ENCODE measurements at regions not wholly inside any gene's neighbourhood (a gene's known extent, or its start where the extent isn't known, plus 50 kb on each side); places are given as distances from the start of the nearest gene placed in this dataset.

GRCh38 chr16:74078511-74079231, 217.9 kb upstream of the PSMD7 start:
- no peak for TF ChIP-seq CTCF (IDR thresholded peaks at IDR 0.05; ENCODE audit: low read depth, low read length)
- DNase-seq: no peak
- H3K36me3 ChIP-seq: no peaks in the 10 kb centered on the region
- peaks cover 7% of the 10 kb centered on the region for H3K9me3 ChIP-seq (ENCODE audit: severe bottlenecking)
- H3K27ac ChIP-seq: no peak overlapping the region
- no peak overlapping the region for H3K4me3 ChIP-seq (ENCODE audit: low read depth, low read length)
- H3K27me3 ChIP-seq (ENCODE audit: insufficient read depth, low read depth, severe bottlenecking): peaks cover 3% of the 10 kb centered on the region

- DNase-seq: no peak
- no peak overlapping the region for H3K4me3 ChIP-seq (ENCODE audit: low read depth, low read length)
- H3K9me3 ChIP-seq (ENCODE audit: severe bottlenecking): peaks cover 7% of the 10 kb centered on the region
- TF ChIP-seq CTCF (IDR thresholded peaks at IDR 0.05; ENCODE audit: low read depth, low read length): no peak
- no peak overlapping the region for H3K27ac ChIP-seq
- H3K27me3 ChIP-seq (ENCODE audit: insufficient read depth, low read depth, severe bottlenecking): peaks cover 3% of the 10 kb centered on the region
- H3K36me3 ChIP-seq: no peaks in the 10 kb centered on the region
Measured at GRCh38 chr16:74076568-74076967, 220.0 kb upstream of the PSMD7 start.

GRCh38 chr16:74075393-74075792, 221.2 kb upstream of the PSMD7 start:
- H3K36me3 ChIP-seq: no peaks in the 10 kb centered on the region
- H3K27me3 ChIP-seq (ENCODE audit: insufficient read depth, low read depth, severe bottlenecking): peaks cover 3% of the 10 kb centered on the region
- H3K27ac ChIP-seq: no peak overlapping the region
- no peak for DNase-seq
- H3K9me3 ChIP-seq (ENCODE audit: severe bottlenecking): peaks cover 7% of the 10 kb centered on the region
- no peak overlapping the region for H3K4me3 ChIP-seq (ENCODE audit: low read depth, low read length)
- no peak for TF ChIP-seq CTCF (IDR thresholded peaks at IDR 0.05; ENCODE audit: low read depth, low read length)

- Histone ChIP-seq H3K36me3 (no peaks in the 10 kb centered on the region), H3K27me3 (ENCODE audit: insufficient read depth, low read depth, severe bottlenecking) (peaks cover 3% of the 10 kb centered on the region)
- no peak for TF ChIP-seq CTCF (IDR thresholded peaks at IDR 0.05; ENCODE audit: low read depth, low read length)
Measured at GRCh38 chr16:74073456-74073855, 223.2 kb upstream of the PSMD7 start.

GRCh38 chr16:74071996-74072535, 224.5 kb upstream of the PSMD7 start:
- Histone ChIP-seq H3K27me3 (ENCODE audit: insufficient read depth, low read depth, severe bottlenecking) (peaks cover 4% of the 10 kb centered on the region), H3K36me3 (no peaks in the 10 kb centered on the region), H3K4me3 (ENCODE audit: low read depth, low read length) (no peak overlapping the region), H3K27ac (no peak overlapping the region), H3K9me3 (ENCODE audit: severe bottlenecking) (peaks cover 7% of the 10 kb centered on the region)
- no peak for DNase-seq
- TF ChIP-seq CTCF (IDR thresholded peaks at IDR 0.05; ENCODE audit: low read depth, low read length): no peak

More at GRCh38 chr16:74073456-74073855, 223.2 kb upstream of the PSMD7 start:
- Histone ChIP-seq H3K9me3 (ENCODE audit: severe bottlenecking) (peaks cover 7% of the 10 kb centered on the region), H3K4me3 (ENCODE audit: low read depth, low read length) (no peak overlapping the region), H3K27ac (no peak overlapping the region)
- DNase-seq: no peak
